ENCODE measurements at regions not wholly inside any gene's neighbourhood (a gene's known extent, or its start where the extent isn't known, plus 50 kb on each side); places are given as distances from the start of the nearest gene placed in this dataset.

DNA sequence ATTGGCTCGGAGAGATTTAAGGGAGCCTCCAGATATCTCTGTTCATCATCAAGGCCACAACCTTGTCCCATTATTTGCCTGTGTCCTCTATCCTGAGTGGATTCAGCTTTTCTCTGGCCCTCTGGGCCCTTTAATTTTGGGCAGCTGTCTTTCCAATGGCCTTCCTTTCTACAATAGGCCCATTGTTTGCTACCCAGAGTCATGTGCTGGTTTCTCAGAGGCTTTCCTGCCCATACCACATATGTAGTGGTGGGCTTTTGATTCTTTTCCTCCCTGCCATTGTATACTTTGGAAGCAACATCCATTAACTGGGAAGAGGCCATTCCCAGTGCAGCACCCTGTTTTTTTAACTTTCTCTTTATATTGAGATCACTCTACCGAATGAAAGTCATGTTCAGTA, 233.9 kb upstream of the SGCD start:
- Histone ChIP-seq H3K36me3 (replicated peaks) (no peaks in the 10 kb centered on the region), H3K9me3 (no peaks in the 10 kb centered on the region), H3K27me3 (ENCODE audit: low read depth) (no peaks in the 10 kb centered on the region), H3K4me3 (no peak overlapping the region), H3K4me1 (no peaks in the 10 kb centered on the region)
- in situ Hi-C loops (cut with MboI; ENCODE audit: low sequenced_read_pairs), result no loop called here
- DNase-seq (ENCODE audit: low spot score in 2 of 2), result no peak

DNA sequence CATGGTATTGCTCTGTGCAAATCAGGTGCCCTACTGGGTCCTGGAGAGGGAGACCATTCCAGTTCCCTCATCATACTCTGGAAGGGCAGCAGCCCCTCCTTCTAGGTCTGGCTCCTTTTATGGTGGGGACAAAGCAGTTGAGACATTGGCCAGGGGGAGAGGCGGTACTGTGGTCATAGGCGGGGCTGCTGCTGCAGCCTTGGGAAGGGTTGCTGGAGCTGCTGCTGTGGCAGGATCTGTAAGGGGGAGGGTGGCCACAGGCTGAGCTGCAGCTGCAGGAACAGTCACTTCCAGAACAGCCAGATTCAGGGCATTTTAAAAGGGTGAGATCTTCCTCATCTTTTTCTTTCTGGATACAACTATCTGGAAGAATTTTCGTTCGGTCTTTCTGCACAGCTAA, 233.0 kb upstream of the SGCD start:
- Histone ChIP-seq H3K4me1 (no peaks in the 10 kb centered on the region), H3K9me3 (no peaks in the 10 kb centered on the region), H3K4me3 (no peak overlapping the region), H3K36me3 (replicated peaks) (no peaks in the 10 kb centered on the region), H3K27me3 (ENCODE audit: low read depth) (no peaks in the 10 kb centered on the region)
- DNase-seq (ENCODE audit: low spot score in 2 of 2), result no peak
- in situ Hi-C loops (cut with MboI; ENCODE audit: low sequenced_read_pairs), result no loop called here

DNA sequence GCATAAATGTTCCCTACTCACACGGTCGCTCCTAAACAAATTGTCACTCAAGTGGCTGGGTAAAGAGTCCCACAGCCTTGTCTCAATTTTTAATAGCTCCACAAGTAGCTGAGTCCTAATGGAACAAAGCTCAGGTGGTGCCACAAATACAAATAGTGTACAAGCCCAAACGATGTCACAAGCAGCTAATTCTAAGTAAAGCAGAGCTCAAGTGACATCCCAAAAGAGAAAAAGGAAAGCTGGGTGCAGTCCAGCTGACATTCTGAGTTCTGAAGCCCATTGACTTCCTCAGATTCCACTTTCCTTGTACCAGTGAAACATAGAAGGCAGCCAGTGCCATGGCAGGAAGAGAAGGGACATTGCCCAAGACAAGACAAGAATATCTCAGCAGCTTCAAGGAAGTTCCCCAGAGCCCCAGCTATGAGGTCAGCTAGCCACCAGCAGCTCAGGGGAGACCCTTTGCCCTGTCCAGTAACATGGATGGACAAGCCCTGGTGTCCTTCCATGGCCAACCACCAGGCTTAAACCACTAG, 231.2 kb upstream of the SGCD start:
- H3K9me3 ChIP-seq, result no peaks in the 10 kb centered on the region
- H3K36me3 ChIP-seq (replicated peaks), result no peaks in the 10 kb centered on the region
- H3K4me1 ChIP-seq, result no peaks in the 10 kb centered on the region
- in situ Hi-C loops (cut with MboI; ENCODE audit: low sequenced_read_pairs), result no loop called here
- no peak for DNase-seq (ENCODE audit: low spot score in 2 of 2)
- no peak overlapping the region for H3K4me3 ChIP-seq
- H3K27me3 ChIP-seq (ENCODE audit: low read depth), result no peaks in the 10 kb centered on the region

DNA sequence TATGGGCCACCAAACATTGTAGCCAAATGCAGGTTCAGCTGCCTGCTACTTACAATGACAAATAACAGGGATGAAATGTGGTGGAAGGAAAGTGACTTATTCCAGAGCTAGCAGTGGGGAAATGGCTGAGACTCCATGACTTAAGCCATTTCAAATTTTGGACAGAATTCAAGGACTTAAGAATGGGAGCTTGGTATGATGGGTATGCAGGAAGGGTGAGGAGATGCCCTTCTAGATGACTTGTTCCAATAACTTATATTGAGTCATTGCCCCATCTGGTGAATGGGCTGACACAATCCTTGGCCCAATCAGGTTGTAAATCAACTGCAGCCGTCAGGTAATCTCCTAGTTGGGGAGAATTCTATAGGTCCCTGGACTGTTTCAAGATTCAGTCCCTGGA, 230.7 kb upstream of the SGCD start:
- Histone ChIP-seq H3K36me3 (replicated peaks) (no peaks in the 10 kb centered on the region), H3K9me3 (no peaks in the 10 kb centered on the region), H3K4me3 (no peak overlapping the region), H3K27me3 (ENCODE audit: low read depth) (no peaks in the 10 kb centered on the region), H3K4me1 (no peaks in the 10 kb centered on the region)
- in situ Hi-C loops (cut with MboI; ENCODE audit: low sequenced_read_pairs), result no loop called here
- DNase-seq (ENCODE audit: low spot score in 2 of 2), result no peak

DNA sequence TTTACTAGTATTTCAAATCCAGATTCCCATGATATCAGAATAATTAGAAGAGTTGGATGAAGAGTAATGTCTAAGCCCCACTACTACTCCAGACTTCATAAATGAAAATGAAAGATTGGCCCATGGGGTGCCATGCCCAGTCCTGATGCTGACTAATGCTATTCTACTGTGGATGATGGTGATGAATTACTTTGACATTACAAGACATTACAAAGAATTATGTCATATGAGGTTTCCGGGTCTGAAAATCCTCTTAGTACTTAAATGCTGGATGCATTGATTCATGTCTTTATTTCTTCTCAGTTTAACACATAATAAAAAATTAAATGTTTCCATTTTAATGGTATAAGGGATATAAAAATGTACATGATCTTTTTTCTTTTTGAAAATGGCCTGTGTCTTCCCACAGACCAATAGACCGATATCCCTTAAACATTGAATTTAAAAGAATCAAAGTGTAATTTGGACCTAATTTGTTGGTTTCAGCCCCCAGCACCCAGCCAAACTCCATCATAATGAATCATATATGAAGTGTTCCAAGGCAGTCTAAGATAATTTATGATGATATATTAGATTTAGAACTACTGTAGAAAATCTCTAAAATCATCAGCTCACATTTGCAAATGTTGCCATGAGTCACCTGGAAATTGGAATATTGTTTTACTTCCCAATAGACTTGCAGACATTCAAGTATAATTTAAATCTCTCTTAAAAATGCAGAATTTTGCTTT, 223.6 kb upstream of the SGCD start:
- H3K4me3 ChIP-seq, result no peak overlapping the region
- H3K27me3 ChIP-seq (ENCODE audit: low read depth), result peaks cover 2% of the 10 kb centered on the region; the same call in 1 of the 2 replicates
- H3K36me3 ChIP-seq (replicated peaks), result no peaks in the 10 kb centered on the region
- H3K9me3 ChIP-seq, result no peaks in the 10 kb centered on the region
- H3K4me1 ChIP-seq, result no peaks in the 10 kb centered on the region
- in situ Hi-C loops (cut with MboI; ENCODE audit: low sequenced_read_pairs), result no loop called here
- DNase-seq (ENCODE audit: low spot score in 2 of 2), result no peak

DNA sequence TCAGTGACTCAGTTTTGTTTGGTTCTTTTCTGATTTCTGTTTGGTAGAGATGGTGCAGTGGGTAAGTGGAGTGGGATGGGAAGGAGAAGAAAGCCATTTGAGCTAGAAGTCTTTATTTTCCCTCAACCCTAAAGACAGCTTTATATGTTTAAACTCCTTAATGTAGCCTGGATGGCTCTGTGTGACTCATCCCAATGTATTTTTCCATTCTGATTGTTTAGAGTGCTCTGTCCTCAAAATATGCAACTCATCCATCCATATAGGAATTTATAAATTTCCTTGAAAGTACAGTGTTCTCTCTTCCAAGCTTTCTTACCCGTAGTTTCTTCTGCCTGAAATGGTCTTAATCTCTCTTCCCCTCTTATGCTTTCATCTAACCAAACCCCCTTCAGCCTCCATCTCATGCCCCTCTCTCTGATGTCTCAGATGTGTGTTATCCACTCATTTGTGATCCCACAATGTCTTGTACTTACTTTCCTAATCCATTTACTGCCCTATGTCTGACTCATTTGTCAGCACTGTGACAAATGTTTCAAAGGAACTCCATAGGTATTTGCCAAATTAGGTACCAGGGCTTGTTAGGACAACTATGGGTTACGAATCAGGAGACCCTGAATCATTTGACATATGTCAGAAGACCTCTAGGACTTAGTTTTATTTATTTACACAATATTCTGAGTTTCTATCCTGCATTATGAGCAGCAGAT, 217.5 kb upstream of the SGCD start:
- H3K4me1 ChIP-seq, result no peaks in the 10 kb centered on the region
- no peak for DNase-seq (ENCODE audit: low spot score in 2 of 2)
- in situ Hi-C loops (cut with MboI; ENCODE audit: low sequenced_read_pairs), result no loop called here

DNA sequence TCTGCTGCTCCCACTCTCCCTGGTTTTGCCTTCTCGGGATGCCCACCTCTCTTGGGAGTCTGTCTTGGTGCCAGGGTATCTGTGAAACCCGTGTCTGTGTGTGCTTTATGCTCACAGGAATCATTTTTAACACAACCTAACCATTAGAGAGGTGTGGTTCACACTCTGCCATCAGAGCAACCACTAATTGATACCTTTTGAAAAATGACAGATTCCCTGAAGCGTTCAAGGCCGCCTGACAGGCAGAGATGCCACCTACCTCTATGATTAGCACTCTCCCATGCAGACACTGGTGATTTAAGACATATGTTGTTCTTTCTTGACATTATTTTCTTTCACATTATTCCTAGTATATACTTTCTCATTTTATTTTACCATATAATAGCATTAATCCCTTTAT, 207.3 kb upstream of the SGCD start:
- no peaks in the 10 kb centered on the region for H3K4me1 ChIP-seq
- in situ Hi-C loops (cut with MboI; ENCODE audit: low sequenced_read_pairs), result no loop called here
- DNase-seq (ENCODE audit: low spot score in 2 of 2), result no peak

More for the DNA sequence above, 217.5 kb upstream of the SGCD start:
- Histone ChIP-seq H3K9me3 (no peaks in the 10 kb centered on the region), H3K4me3 (no peak overlapping the region), H3K36me3 (replicated peaks) (no peaks in the 10 kb centered on the region), H3K27me3 (ENCODE audit: low read depth) (peaks cover 5% of the 10 kb centered on the region; the same call in 1 of the 2 replicates)

DNA sequence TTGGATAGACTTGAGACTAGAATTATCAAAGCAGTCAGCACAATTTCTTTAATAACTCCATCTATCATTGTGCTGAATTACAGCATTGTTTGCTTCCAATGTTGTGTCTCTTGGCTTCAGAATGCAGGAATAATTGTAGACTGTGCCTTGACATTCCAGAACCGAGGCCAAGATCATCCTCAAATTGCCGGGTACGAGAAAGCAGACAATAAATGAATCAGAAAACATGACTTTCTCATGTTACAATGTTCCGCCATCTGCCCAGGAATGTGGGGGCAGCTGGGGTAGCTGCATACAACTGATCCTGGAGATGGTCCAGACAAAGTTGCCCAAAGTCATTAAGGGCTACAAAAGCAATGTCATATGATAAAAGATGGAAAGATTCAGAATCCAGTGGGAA, 206.2 kb upstream of the SGCD start:
- Histone ChIP-seq H3K9me3 (no peaks in the 10 kb centered on the region), H3K27me3 (ENCODE audit: low read depth) (peaks cover 25% of the 10 kb centered on the region), H3K4me1 (no peaks in the 10 kb centered on the region), H3K4me3 (no peak overlapping the region), H3K36me3 (replicated peaks) (no peaks in the 10 kb centered on the region)
- DNase-seq (ENCODE audit: low spot score in 2 of 2), result no peak
- in situ Hi-C loops (cut with MboI; ENCODE audit: low sequenced_read_pairs), result no loop called here

More for the DNA sequence above, 207.3 kb upstream of the SGCD start:
- Histone ChIP-seq H3K4me3 (no peak overlapping the region), H3K27me3 (ENCODE audit: low read depth) (peaks cover 25% of the 10 kb centered on the region), H3K9me3 (no peaks in the 10 kb centered on the region), H3K36me3 (replicated peaks) (no peaks in the 10 kb centered on the region)

DNA sequence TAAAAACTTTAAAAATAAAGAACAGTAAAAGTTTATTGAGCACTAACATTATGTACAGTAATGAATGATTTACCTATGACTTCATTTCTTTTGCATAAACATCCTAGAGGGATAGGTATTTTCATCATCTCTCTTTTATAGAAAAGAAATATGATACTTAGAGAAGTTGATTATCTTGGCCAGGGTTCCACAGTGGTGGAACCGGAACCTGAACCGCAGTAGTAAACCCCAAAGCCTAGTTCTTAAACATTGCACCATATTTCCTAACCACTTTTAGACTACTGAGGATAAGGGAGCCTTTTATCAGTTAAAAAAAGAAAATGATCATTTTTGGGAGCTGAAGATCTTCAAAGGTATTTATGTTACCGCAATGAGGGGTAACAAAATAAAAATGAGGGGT, 205.7 kb upstream of the SGCD start:
- H3K36me3 ChIP-seq (replicated peaks), result no peaks in the 10 kb centered on the region
- peaks cover 25% of the 10 kb centered on the region for H3K27me3 ChIP-seq (ENCODE audit: low read depth)
- no peak overlapping the region for H3K4me3 ChIP-seq
- no peak for DNase-seq (ENCODE audit: low spot score in 2 of 2)
- no peaks in the 10 kb centered on the region for H3K9me3 ChIP-seq
- H3K4me1 ChIP-seq, result no peaks in the 10 kb centered on the region
- in situ Hi-C loops (cut with MboI; ENCODE audit: low sequenced_read_pairs), result no loop called here

DNA sequence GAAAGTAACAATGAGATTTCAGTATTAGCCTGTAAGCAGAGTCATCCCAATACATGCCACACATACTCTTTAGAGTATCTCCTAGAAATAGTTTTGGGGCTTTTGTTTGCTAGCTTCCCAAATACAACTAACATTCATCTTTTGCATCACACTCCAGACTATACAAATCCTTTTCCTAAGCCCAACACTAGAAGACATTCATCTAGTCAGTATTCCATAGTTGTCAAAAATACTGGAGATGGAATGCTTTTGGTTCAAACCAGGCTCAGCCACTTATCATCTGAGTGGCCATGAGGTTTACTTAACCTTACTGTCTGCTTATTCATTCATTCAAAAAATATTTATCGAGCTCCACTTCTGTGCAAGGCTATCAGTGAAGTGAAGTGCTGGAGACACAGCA, 205.1 kb upstream of the SGCD start:
- Histone ChIP-seq H3K9me3 (no peaks in the 10 kb centered on the region), H3K27me3 (ENCODE audit: low read depth) (peaks cover 25% of the 10 kb centered on the region), H3K36me3 (replicated peaks) (no peaks in the 10 kb centered on the region), H3K4me1 (no peaks in the 10 kb centered on the region), H3K4me3 (no peak overlapping the region)
- in situ Hi-C loops (cut with MboI; ENCODE audit: low sequenced_read_pairs), result no loop called here
- no peak for DNase-seq (ENCODE audit: low spot score in 2 of 2)

DNA sequence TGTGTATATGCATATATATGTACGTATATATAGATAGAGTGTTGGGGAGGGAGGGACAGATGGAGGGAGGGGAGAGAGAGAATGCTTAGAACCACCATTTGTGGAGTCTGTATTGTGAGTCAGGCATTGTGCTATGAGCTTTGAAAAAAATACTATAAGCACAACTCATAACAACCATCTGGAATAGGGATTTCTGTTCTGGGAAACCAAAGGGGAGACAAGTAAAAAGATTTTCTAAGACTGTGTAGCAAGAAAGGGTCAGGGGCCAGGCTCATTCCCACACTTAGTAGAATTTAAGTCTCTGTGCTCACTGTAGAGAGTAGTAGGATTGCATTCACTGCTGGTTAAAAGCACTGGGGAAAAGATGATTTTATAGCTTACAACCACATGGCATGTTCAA, 202.3 kb upstream of the SGCD start:
- H3K27me3 ChIP-seq (ENCODE audit: low read depth), result peaks cover 12% of the 10 kb centered on the region
- in situ Hi-C loops (cut with MboI; ENCODE audit: low sequenced_read_pairs), result no loop called here
- H3K4me1 ChIP-seq, result no peaks in the 10 kb centered on the region
- H3K36me3 ChIP-seq (replicated peaks), result no peaks in the 10 kb centered on the region
- no peak for DNase-seq (ENCODE audit: low spot score in 2 of 2)
- no peak overlapping the region for H3K4me3 ChIP-seq
- H3K9me3 ChIP-seq, result no peaks in the 10 kb centered on the region

DNA sequence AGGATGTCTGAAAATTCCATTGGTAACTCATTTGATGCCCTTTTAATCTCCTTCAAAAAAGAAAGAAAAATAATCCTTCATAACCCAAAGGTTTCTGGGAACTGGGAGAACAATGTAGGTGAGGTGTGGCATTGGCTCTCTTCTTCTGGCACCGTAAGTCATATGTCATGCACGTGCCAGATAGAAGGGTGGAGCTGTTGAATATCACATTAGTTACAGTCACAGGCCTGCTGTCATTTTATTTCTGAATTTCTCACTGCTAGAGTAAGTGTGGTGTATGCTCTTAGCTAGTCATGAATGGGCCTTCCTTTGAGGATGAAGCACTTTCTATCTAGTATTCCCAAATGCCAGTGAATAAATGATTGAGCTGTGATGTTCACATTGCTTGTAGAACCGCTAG, 201.8 kb upstream of the SGCD start:
- Histone ChIP-seq H3K4me1 (no peaks in the 10 kb centered on the region), H3K36me3 (replicated peaks) (no peaks in the 10 kb centered on the region), H3K4me3 (no peak overlapping the region), H3K9me3 (no peaks in the 10 kb centered on the region), H3K27me3 (ENCODE audit: low read depth) (peaks cover 12% of the 10 kb centered on the region)
- in situ Hi-C loops (cut with MboI; ENCODE audit: low sequenced_read_pairs), result no loop called here
- DNase-seq (ENCODE audit: low spot score in 2 of 2), result no peak

DNA sequence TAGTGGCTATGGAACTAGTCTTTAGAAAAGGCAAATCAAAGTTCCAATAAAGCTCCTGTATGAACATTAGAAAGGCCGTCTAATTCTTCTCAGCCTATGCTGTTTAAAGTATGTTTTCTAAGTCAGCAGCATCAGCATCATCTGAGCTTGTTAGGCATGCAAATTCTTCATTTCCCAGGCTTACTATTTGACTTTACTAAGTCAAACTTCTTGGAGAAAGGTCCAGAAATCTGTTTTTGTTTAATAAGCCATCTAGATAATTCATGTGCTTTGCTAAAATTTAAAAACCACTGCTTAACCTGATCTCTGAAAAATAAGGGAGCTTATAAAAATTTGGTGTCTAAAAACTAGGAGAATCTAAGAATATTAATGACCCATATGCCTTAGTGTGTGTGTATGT, 200.2 kb upstream of the SGCD start:
- no peaks in the 10 kb centered on the region for H3K36me3 ChIP-seq (replicated peaks)
- H3K4me1 ChIP-seq, result no peaks in the 10 kb centered on the region
- no peaks in the 10 kb centered on the region for H3K9me3 ChIP-seq
- peaks cover 1% of the 10 kb centered on the region; the same call in 1 of the 2 replicates for H3K27me3 ChIP-seq (ENCODE audit: low read depth)
- in situ Hi-C loops (cut with MboI; ENCODE audit: low sequenced_read_pairs), result no loop called here
- no peak for DNase-seq (ENCODE audit: low spot score in 2 of 2)
- no peak overlapping the region for H3K4me3 ChIP-seq

DNA sequence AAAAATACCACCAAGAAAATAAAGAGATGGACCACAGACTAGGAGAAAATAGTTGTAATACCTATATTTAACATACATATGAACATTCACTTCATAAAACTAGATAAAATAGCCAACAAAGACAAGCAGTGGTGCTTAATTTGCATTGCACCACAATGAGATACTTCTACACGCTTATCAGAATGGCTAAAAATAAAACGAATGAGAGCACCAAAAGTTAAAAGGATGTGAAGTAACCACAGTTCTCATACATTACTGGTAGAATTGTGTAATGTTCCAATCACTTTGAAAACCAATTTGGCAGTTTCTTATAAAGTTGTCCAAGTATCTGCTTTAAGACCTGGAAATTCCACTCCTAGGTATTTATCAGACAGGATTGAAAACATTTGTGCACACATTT, 198.9 kb upstream of the SGCD start:
- Histone ChIP-seq H3K9me3 (no peaks in the 10 kb centered on the region), H3K27me3 (ENCODE audit: low read depth) (no peaks in the 10 kb centered on the region), H3K4me1 (no peaks in the 10 kb centered on the region), H3K4me3 (no peak overlapping the region), H3K36me3 (replicated peaks) (no peaks in the 10 kb centered on the region)
- no peak for DNase-seq (ENCODE audit: low spot score in 2 of 2)
- in situ Hi-C loops (cut with MboI; ENCODE audit: low sequenced_read_pairs), result no loop called here
